GM12878 (cell line): ENCODE measurements at regions not wholly inside any gene's neighbourhood (a gene's known extent, or its start where the extent isn't known, plus 50 kb on each side); places are given as distances from the start of the nearest gene placed in this dataset.

Experiments
- ATAC-seq: fragments of 200-7000 bp; cut with Tn5 transposase; 3 replicates; pipeline ENCODE4 v1.9.1; 2020; ENCODE audit warnings: mild to moderate bottlenecking, moderate library complexity
- BruUV-seq: library from RNA; stranded (reverse); fragments of 400-500 nt; replicated peaks from 2 replicates; lab custom pipeline; 2021; lab: Mats Ljungman, UMichigan
- CTCF ChIA-PET: fragments of 300-600 bp; sonication (Branson Sonifier 250); formaldehyde crosslinking; extraction: SDS; loops from one replicate; lab custom pipeline; 2021; ENCODE audit warnings: inconsistent platforms; lab: Yijun Ruan, JAX
- POLR2A ChIA-PET: fragments of 350-600 bp; formaldehyde crosslinking; extraction: SDS; loops from one replicate; lab custom pipeline; 2021; ENCODE audit warnings: inconsistent platforms; lab: Charles Lee
- RAD21 ChIA-PET: fragments of 300-600 bp; sonication (Branson Sonifier 250); formaldehyde crosslinking; loops from one replicate; lab custom pipeline; 2023; ENCODE audit warnings: antibody characterized with exemption; ENCODE audit not compliant: unreplicated experiment; lab: Charles Lee
- SMC1A ChIA-PET: fragments of 300-600 bp; sonication (Branson Sonifier 250); formaldehyde crosslinking; loops from one replicate; lab custom pipeline; 2023; ENCODE audit not compliant: unreplicated experiment, uncharacterized antibody; lab: Charles Lee
- DNase-seq: peaks from one replicate; pipeline ENCODE4 v3.0.0-alpha.2; 2011; ENCODE audit warnings: low read depth, low spot score
- FAIRE-seq: peaks from 3 replicates; lab custom pipeline; 2011; peaks lifted over from hg19 to GRCh38; lab: Jason Lieb, UNC
- H2AFZ ChIP-seq: 2 replicates; pipeline ENCODE4 v1.6.0; 2011; ENCODE audit warnings: low read depth, low read length, control low read depth; ENCODE audit not compliant: control insufficient read depth
- H3K27ac ChIP-seq: 2 replicates; pipeline ENCODE4 v1.5.1; 2011; ENCODE audit warnings: control low read depth; ENCODE audit not compliant: control insufficient read depth, insufficient read depth
- H3K27me3 ChIP-seq, 2 experiments: replicated peaks in 1 of 2; 2 replicates each; pipeline versions ENCODE4 v1.6.0 to v1.6.1; 2011; ENCODE audit warnings: low read length in 1 of 2; ENCODE audit not compliant: control insufficient read depth in 2 of 2, insufficient read depth in 2 of 2
- H3K36me3 ChIP-seq, 2 experiments: 2 replicates each; pipeline ENCODE4 v1.5.1; 2011; ENCODE audit warnings: low read length in 1 of 2; ENCODE audit not compliant: control insufficient read depth in 2 of 2, insufficient read depth in 2 of 2
- H3K4me1 ChIP-seq: 2 replicates; pipeline ENCODE4 v1.6.1; 2011; ENCODE audit warnings: mild to moderate bottlenecking, low read length, moderate library complexity, mixed read lengths; ENCODE audit not compliant: control insufficient read depth, insufficient read depth
- H3K4me2 ChIP-seq: 2 replicates; pipeline ENCODE4 v1.6.0; 2011; ENCODE audit warnings: control low read depth; ENCODE audit not compliant: control insufficient read depth, insufficient read depth
- H3K4me3 ChIP-seq: fragments of 200-600 bp; sonication (generic); 2 replicates; pipeline ENCODE4 v1.5.1; 2016
- H3K79me2 ChIP-seq: 2 replicates; pipeline ENCODE4 v1.6.0; 2011; ENCODE audit warnings: low read length; ENCODE audit not compliant: control insufficient read depth, insufficient read depth
- H3K9ac ChIP-seq: 2 replicates; pipeline ENCODE4 v1.8.0; 2011; ENCODE audit warnings: low read length, control low read depth, mixed read lengths; ENCODE audit not compliant: control insufficient read depth, insufficient read depth
- H3K9me3 ChIP-seq: replicated peaks from 3 replicates; pipeline ENCODE4 v1.5.1; 2011; ENCODE audit warnings: mild to moderate bottlenecking, low read length; ENCODE audit not compliant: control insufficient read depth, insufficient read depth
- H4K20me1 ChIP-seq: 2 replicates; pipeline ENCODE4 v1.6.0; 2011; ENCODE audit not compliant: control insufficient read depth, insufficient read depth
- BMI1 ChIP-seq: fragments of 450-650 bp; IDR thresholded peaks from 2 replicates; pipeline ENCODE4 v1.6.1; 2016; ENCODE audit warnings: mild to moderate bottlenecking, moderate library complexity, borderline replicate concordance
- CBX3 ChIP-seq: fragments of 200-600 bp; sonication (generic); IDR thresholded peaks from 2 replicates; pipeline ENCODE4 v1.6.1; 2016; ENCODE audit warnings: low read depth, borderline replicate concordance
- HDGF ChIP-seq: fragments of 450-650 bp; IDR thresholded peaks from 2 replicates; pipeline ENCODE4 v1.6.1; 2016; ENCODE audit warnings: antibody characterized with exemption
- IKZF2 ChIP-seq, 2 experiments: fragments of 450-650 bp; IDR thresholded peaks; 2 replicates each; pipeline ENCODE4 v1.6.1; 2017; ENCODE audit warnings: mild to moderate bottlenecking in 2 of 2, moderate library complexity in 2 of 2
- NFIC ChIP-seq: IDR thresholded peaks from 2 replicates; pipeline ENCODE4 v1.6.1; 2012; ENCODE audit warnings: low read depth, mild to moderate bottlenecking, inconsistent platforms, low read length, moderate library complexity
- NFXL1 ChIP-seq: fragments of 450-650 bp; IDR thresholded peaks from 2 replicates; pipeline ENCODE4 v1.6.1; 2017; ENCODE audit warnings: antibody characterized with exemption, mild to moderate bottlenecking, borderline replicate concordance
- NFYB ChIP-seq: IDR thresholded peaks from 2 replicates; pipeline ENCODE4 v1.6.1; 2011; ENCODE audit warnings: low read depth, mild to moderate bottlenecking, low read length, improper control_type of control experiment, moderate library complexity; ENCODE audit not compliant: insufficient read depth
- PML ChIP-seq: IDR thresholded peaks from 2 replicates; pipeline ENCODE4 v1.6.1; 2012; ENCODE audit warnings: low read length, inconsistent platforms
- RAD21 ChIP-seq: IDR thresholded peaks from 2 replicates; pipeline ENCODE4 v1.6.1; 2011; ENCODE audit warnings: mild to moderate bottlenecking, low read depth, low read length, moderate library complexity; ENCODE audit not compliant: insufficient read depth
- RCOR1 ChIP-seq: conservative IDR thresholded peaks from 2 replicates; pipeline ENCODE4 v1.6.1; 2012; ENCODE audit warnings: low read depth, low read length, improper control_type of control experiment
- SMAD5 ChIP-seq: IDR thresholded peaks from 2 replicates; pipeline ENCODE4 v1.6.1; 2016; ENCODE audit warnings: antibody characterized with exemption, low read depth
- STAT3 ChIP-seq: IDR thresholded peaks from 2 replicates; pipeline ENCODE4 v1.6.1; 2011; ENCODE audit warnings: low read depth, low read length, improper control_type of control experiment
- WRNIP1 ChIP-seq: IDR thresholded peaks from 2 replicates; pipeline ENCODE4 v1.6.1; 2011; ENCODE audit warnings: low read depth, low read length, improper control_type of control experiment, borderline replicate concordance
- ZNF622 ChIP-seq: fragments of 450-650 bp; IDR thresholded peaks from 2 replicates; pipeline ENCODE4 v1.6.1; 2017; ENCODE audit warnings: mild to moderate bottlenecking, inconsistent platforms
- WGBS: methylation state at CpG from one replicate; pipeline ENCODE4 v1.1.6; 2016; ENCODE audit warnings: low lambda C conversion rate; ENCODE audit not compliant: insufficient replicate concordance, insufficient coverage; ENCODE audit errors: missing lambda C conversion rate; 5-methylcytosine and 5-hydroxymethylcytosine counted together
- in situ Hi-C: fragments of 300-500 bp; cut with MboI; formaldehyde crosslinking; loops from 9 replicates; pipeline ENCODE4 v1.14.3; 2018; ENCODE audit warnings: mixed read lengths
- intact Hi-C: fragments of 100-400 bp; cut with micrococcal nuclease; formaldehyde crosslinking; loops from one replicate; pipeline ENCODE4 v1.14.2; 2022; ENCODE audit not compliant: unreplicated experiment
- TF ChIP-seq, protein P1 (sequence below): fragments of 450-650 bp; IDR thresholded peaks from 2 replicates; pipeline ENCODE4 v1.6.1; 2017; ENCODE audit warnings: mild to moderate bottlenecking
- TF ChIP-seq, protein P2 (sequence below), 3 experiments: IDR thresholded peaks in 2 of 3; conservative IDR thresholded peaks in 1 of 3; 2 replicates each; pipeline ENCODE4 v1.5.1; 2011; ENCODE audit warnings: low read depth in 3 of 3, low read length in 3 of 3, mild to moderate bottlenecking in 3 of 3, control low read depth in 2 of 3, moderate library complexity in 2 of 3, inconsistent platforms in 1 of 3, mixed read lengths in 1 of 3; ENCODE audit not compliant: control insufficient read depth in 2 of 3, insufficient read depth in 1 of 3; ENCODE audit errors: extremely low read depth in 1 of 3
- TF ChIP-seq, protein P3 (sequence below): IDR thresholded peaks from 2 replicates; pipeline ENCODE4 v1.6.1; 2011; ENCODE audit warnings: low read depth, low read length, improper control_type of control experiment, borderline replicate concordance

DNA sequence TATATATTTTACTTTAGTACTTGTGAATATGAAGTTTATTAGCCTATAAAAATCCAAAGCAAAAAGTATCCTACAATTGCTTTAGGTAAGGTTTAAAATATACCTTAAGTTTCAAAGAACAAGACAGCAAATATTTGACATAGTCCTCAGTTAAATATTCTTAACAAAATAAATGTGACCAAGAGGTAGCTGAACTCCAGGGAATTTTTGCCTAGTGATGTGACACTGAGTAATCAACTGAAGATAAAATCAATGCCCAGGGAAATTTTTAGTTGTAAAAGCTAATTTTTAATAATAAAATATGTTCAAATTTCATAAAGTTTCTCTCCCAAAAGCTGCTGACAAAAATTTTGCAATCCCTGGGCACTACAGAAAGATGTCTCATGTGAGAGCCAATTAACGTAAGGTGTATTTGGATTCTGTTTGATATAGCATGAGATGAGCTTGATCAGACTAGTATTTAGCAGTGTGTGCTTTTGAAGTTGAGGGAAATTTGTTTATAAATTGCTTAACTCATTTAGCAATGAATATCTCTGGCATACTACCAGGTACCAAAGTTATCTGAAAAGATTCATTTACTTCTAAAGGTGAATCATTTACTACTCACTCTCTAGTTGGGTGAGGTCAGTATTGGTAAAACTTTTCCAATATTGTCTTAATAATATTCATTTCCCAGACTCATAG lies 80.2 kb upstream of the PALMD start (continued):
- TF ChIP-seq, protein P1, sequence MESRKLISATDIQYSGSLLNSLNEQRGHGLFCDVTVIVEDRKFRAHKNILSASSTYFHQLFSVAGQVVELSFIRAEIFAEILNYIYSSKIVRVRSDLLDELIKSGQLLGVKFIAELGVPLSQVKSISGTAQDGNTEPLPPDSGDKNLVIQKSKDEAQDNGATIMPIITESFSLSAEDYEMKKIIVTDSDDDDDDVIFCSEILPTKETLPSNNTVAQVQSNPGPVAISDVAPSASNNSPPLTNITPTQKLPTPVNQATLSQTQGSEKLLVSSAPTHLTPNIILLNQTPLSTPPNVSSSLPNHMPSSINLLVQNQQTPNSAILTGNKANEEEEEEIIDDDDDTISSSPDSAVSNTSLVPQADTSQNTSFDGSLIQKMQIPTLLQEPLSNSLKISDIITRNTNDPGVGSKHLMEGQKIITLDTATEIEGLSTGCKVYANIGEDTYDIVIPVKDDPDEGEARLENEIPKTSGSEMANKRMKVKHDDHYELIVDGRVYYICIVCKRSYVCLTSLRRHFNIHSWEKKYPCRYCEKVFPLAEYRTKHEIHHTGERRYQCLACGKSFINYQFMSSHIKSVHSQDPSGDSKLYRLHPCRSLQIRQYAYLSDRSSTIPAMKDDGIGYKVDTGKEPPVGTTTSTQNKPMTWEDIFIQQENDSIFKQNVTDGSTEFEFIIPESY: no peak
- TF ChIP-seq RCOR1 (no peak), ZNF622 (no peak), NFXL1 (no peak)
- TF ChIP-seq, protein P2, sequence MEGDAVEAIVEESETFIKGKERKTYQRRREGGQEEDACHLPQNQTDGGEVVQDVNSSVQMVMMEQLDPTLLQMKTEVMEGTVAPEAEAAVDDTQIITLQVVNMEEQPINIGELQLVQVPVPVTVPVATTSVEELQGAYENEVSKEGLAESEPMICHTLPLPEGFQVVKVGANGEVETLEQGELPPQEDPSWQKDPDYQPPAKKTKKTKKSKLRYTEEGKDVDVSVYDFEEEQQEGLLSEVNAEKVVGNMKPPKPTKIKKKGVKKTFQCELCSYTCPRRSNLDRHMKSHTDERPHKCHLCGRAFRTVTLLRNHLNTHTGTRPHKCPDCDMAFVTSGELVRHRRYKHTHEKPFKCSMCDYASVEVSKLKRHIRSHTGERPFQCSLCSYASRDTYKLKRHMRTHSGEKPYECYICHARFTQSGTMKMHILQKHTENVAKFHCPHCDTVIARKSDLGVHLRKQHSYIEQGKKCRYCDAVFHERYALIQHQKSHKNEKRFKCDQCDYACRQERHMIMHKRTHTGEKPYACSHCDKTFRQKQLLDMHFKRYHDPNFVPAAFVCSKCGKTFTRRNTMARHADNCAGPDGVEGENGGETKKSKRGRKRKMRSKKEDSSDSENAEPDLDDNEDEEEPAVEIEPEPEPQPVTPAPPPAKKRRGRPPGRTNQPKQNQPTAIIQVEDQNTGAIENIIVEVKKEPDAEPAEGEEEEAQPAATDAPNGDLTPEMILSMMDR (IDR thresholded peaks at IDR 0.05 in 2 of 3, conservative IDR thresholded peaks at IDR 0.05 in 1 of 3; ENCODE audit: control insufficient read depth in 2 of 3, extremely low read depth in 1 of 3, insufficient read depth in 1 of 3, low read depth in 3 of 3, low read length in 3 of 3): no peak

DNA sequence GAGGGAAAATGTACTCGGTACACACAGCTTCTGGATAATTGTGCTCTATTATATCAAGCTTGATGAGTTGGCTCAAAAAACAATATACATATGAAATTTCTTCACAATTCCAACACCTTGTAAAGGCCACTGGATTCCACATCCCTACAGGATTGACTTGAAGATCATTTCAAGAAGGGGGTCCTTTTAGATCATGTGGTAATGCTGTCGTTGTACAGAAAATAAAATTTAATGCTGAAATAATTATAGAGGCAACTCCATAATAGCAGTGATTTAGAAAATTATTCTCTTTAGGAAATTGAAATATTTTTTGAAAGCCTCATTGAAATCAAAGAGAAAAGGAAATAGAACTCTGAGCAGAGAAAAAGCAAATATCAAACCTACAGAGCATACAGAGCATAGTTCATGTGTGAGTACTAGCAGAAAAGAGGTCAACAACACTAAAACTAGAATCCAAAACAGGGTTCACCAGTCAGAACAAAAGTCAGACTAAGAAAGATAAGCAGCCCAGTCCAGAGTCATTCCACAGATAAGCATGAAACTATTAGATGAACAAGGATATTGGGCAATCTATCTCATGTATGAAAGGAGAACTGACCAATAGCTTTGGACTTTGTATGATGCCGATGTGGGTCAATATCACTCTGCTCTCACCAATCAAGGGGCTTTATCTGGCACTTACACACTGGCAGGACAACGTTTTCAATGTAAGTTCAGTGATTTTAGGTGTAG lies 79.5 kb upstream of the PALMD start:
- Histone ChIP-seq H3K9ac (no peak overlapping the region), H3K36me3 (no peaks in the 10 kb centered on the region), H3K79me2 (no peaks in the 10 kb centered on the region), H3K4me1 (no peaks in the 10 kb centered on the region), H4K20me1 (no peaks in the 10 kb centered on the region), H3K9me3 (no peaks in the 10 kb centered on the region), H3K4me3 (no peak overlapping the region), H2AFZ (no peak overlapping the region), H3K4me2 (no peak overlapping the region), H3K27me3 (no peaks in the 10 kb centered on the region), H3K27ac (no peak overlapping the region)
- intact Hi-C loops: no loop called here
- BruUV-seq: no TSS peak
- RAD21 ChIA-PET: no interaction called here
- FAIRE-seq: no peak
- ATAC-seq: no peak
- WGBS: 15% methylated on average over 4 of the region's 4 CpGs
- no peak for DNase-seq
- in situ Hi-C loops: no loop called here
- SMC1A ChIA-PET: interaction anchor here (1.0 kb wide), 1 partner anchor 68 kb away, joined by 3 read pairs; no protein-coding TSS in a partner anchor
- TF ChIP-seq NFIC: no peak
- TF ChIP-seq BMI1: no peak
- TF ChIP-seq NFYB: no peak
- TF ChIP-seq SMAD5: no peak
- no peak for TF ChIP-seq HDGF
- no peak for TF ChIP-seq PML
- no peak for TF ChIP-seq RCOR1
- no peak for TF ChIP-seq RAD21
- no peak for TF ChIP-seq WRNIP1
- TF ChIP-seq CBX3: no peak
- TF ChIP-seq STAT3: no peak
- TF ChIP-seq, protein P3, sequence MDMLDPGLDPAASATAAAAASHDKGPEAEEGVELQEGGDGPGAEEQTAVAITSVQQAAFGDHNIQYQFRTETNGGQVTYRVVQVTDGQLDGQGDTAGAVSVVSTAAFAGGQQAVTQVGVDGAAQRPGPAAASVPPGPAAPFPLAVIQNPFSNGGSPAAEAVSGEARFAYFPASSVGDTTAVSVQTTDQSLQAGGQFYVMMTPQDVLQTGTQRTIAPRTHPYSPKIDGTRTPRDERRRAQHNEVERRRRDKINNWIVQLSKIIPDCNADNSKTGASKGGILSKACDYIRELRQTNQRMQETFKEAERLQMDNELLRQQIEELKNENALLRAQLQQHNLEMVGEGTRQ: no peak
- TF ChIP-seq IKZF2 (IDR thresholded peaks at IDR 0.05): no peak
- CTCF ChIA-PET: interaction anchor here (1.6 kb wide), 1 partner anchor 66 kb away, joined by 3 read pairs; no protein-coding TSS in a partner anchor
- POLR2A ChIA-PET: no interaction called here
